Activated T-cell treated with anti-CD3 and anti-CD28 coated beads, Interleukin-2, amount 50 U/mL, for 24 hours (primary cell): ENCODE measurements at regions not wholly inside any gene's neighbourhood (a gene's known extent, or its start where the extent isn't known, plus 50 kb on each side); places are given as distances from the start of the nearest gene placed in this dataset.

Source experiments
- DNase-seq: peaks from one replicate; pipeline ENCODE4 v3.0.0-alpha.2; 2020
- H3K27ac Mint-ChIP-seq: 2 replicates; pipeline ENCODE4 v1.8.0; 2020; ENCODE audit warnings: mild to moderate bottlenecking, mixed read lengths
- H3K27me3 Mint-ChIP-seq: 2 replicates; pipeline ENCODE4 v1.8.0; 2020; ENCODE audit warnings: mixed read lengths
- H3K36me3 Mint-ChIP-seq: 2 replicates; pipeline ENCODE4 v1.8.0; 2020; ENCODE audit warnings: low read depth, mixed read lengths
- H3K4me1 Mint-ChIP-seq: 2 replicates; pipeline ENCODE4 v1.8.0; 2020; ENCODE audit warnings: low read depth, mixed read lengths
- H3K4me3 Mint-ChIP-seq: 2 replicates; pipeline ENCODE4 v1.8.0; 2020; ENCODE audit warnings: mild to moderate bottlenecking, moderate library complexity, mixed read lengths
- H3K9me3 Mint-ChIP-seq: 2 replicates; pipeline ENCODE4 v1.8.0; 2020; ENCODE audit warnings: mixed read lengths

GRCh38 chr15:46786590-46787285 is 930.6 kb upstream of the SEMA6D start:
- H3K4me3 Mint-ChIP-seq, result no peak overlapping the region
- H3K27me3 Mint-ChIP-seq, result no peaks in the 10 kb centered on the region
- peaks cover 5% of the 10 kb centered on the region for H3K9me3 Mint-ChIP-seq
- H3K4me1 Mint-ChIP-seq, result no peaks in the 10 kb centered on the region
- no peaks in the 10 kb centered on the region for H3K36me3 Mint-ChIP-seq
- no peak for DNase-seq
- H3K27ac Mint-ChIP-seq, result no peak overlapping the region

GRCh38 chr15:46795685-46796084 is 921.6 kb upstream of the SEMA6D start:
- DNase-seq, result no peak
- Mint-ChIP-seq H3K27ac (no peak overlapping the region), H3K27me3 (no peaks in the 10 kb centered on the region), H3K4me1 (no peaks in the 10 kb centered on the region), H3K36me3 (no peaks in the 10 kb centered on the region), H3K4me3 (no peak overlapping the region), H3K9me3 (peaks cover 18% of the 10 kb centered on the region)

DNA sequence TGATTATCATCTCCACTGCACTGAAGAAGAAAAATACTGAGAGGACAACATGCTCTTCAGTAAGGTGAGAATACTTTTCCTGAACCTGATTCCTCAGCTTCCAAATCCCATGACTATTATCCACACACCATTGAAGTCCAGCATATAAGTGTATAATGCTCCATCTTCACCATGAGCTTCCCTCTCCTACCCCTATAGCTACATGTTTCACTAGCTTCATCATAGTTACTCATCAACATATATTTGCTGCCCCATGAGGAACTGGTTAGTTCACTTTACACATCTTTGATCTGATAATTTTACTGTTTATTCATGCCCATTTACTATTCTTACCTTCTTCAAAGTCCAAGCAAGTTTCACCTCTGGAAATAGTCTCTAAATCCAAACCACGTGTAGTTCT is 908.5 kb upstream of the SEMA6D start:
- Mint-ChIP-seq H3K9me3 (peaks cover 12% of the 10 kb centered on the region), H3K27me3 (no peaks in the 10 kb centered on the region), H3K4me3 (no peak overlapping the region), H3K36me3 (no peaks in the 10 kb centered on the region), H3K27ac (no peak overlapping the region), H3K4me1 (no peaks in the 10 kb centered on the region)
- DNase-seq, result no peak

DNA sequence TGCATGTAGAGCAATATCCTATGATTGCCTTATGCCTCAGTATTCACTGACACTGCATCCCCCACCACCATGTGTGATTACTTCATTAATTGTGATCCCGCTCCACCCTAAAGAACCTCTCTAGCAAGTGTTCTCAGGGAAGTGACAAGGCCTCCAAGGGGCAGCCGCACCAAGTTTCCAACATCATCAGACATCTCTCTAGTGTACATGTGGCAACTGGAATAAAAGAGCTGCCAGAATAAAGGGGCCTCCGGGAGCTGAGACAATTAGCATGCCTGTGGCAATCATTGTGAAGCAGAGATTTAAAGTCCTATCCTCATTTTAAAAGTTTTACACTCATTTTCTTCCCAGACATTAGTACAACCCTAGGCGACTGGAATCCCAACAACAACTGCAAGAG is 902.1 kb upstream of the SEMA6D start:
- H3K4me3 Mint-ChIP-seq, result no peak overlapping the region
- H3K4me1 Mint-ChIP-seq, result no peaks in the 10 kb centered on the region
- H3K27me3 Mint-ChIP-seq, result no peaks in the 10 kb centered on the region
- no peaks in the 10 kb centered on the region for H3K36me3 Mint-ChIP-seq
- no peak for DNase-seq
- no peak overlapping the region for H3K27ac Mint-ChIP-seq
- peaks cover 14% of the 10 kb centered on the region for H3K9me3 Mint-ChIP-seq

GRCh38 chr15:46815765-46816164 is 901.5 kb upstream of the SEMA6D start:
- no peak for DNase-seq
- H3K27me3 Mint-ChIP-seq, result no peaks in the 10 kb centered on the region
- H3K9me3 Mint-ChIP-seq, result peaks cover 14% of the 10 kb centered on the region
- H3K4me3 Mint-ChIP-seq, result no peak overlapping the region
- H3K36me3 Mint-ChIP-seq, result no peaks in the 10 kb centered on the region
- H3K4me1 Mint-ChIP-seq, result no peaks in the 10 kb centered on the region
- no peak overlapping the region for H3K27ac Mint-ChIP-seq

DNA sequence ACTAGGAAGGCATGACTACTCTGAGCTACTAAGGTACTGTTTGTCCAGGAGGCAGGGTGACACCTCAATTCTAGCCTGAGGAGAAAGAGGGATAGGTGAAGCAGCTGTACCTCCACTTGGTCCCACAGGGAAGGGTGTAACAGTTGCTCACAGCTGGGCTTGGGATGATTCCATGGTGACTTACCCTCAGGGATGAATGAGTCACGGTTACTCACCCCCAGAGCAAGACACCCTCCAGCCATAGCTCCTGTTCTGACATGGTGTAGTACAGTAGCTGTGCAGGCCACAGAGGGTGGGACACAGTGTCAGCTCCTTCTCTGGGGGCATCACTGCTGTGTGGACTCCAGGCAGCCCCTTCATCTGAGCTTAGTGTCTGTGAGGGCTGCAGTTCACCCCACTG is 868.6 kb upstream of the SEMA6D start:
- no peak for DNase-seq
- Mint-ChIP-seq H3K9me3 (peaks cover 16% of the 10 kb centered on the region), H3K27ac (no peak overlapping the region), H3K4me1 (no peaks in the 10 kb centered on the region), H3K4me3 (no peak overlapping the region), H3K36me3 (no peaks in the 10 kb centered on the region), H3K27me3 (no peaks in the 10 kb centered on the region)

DNA sequence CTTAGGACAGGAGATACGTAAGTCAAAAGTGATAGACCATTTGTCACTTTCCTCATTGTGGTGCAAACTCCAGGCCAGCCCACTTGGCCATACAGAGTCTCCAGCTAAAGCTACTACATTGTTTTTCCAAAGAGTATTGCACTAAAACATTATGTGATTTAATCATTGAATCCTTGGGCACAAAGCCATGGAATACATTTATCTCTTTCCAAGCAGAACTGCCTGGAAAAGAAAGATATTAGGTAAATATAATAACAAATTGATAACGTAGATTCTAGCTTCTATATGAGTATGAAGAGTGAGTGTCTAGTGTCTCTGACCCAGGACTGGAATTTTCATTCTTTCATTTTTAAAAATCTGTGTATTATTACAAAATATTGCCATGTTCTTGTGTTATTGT is 863.7 kb upstream of the SEMA6D start:
- H3K27ac Mint-ChIP-seq, result no peak overlapping the region
- H3K4me3 Mint-ChIP-seq, result no peak overlapping the region
- no peak for DNase-seq
- H3K27me3 Mint-ChIP-seq, result no peaks in the 10 kb centered on the region
- no peaks in the 10 kb centered on the region for H3K4me1 Mint-ChIP-seq
- peaks cover 14% of the 10 kb centered on the region for H3K9me3 Mint-ChIP-seq
- H3K36me3 Mint-ChIP-seq, result no peaks in the 10 kb centered on the region

DNA sequence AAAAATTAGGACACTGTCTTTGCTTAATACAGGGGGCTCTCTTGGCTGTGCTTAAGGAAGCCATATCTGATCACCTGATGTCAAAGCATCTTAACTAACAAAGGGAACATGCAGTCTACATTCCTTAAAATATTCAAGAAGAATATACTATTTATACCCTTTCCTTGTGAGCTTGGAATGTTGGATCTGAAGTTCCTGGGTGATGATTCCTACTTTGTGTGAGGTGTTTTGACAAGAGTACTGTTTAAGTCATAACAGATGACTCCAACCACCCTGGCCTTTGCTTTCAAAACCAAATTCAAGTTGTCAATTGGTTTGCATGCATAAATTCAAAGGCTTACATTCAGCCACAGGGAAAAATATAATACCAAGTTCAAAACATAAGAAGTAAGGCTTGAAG is 862.7 kb upstream of the SEMA6D start:
- H3K4me1 Mint-ChIP-seq, result no peaks in the 10 kb centered on the region
- H3K36me3 Mint-ChIP-seq, result no peaks in the 10 kb centered on the region
- no peak for DNase-seq

GRCh38 chr15:46855388-46855787 is 861.9 kb upstream of the SEMA6D start:
- no peaks in the 10 kb centered on the region for H3K27me3 Mint-ChIP-seq
- peaks cover 7% of the 10 kb centered on the region for H3K9me3 Mint-ChIP-seq
- no peak overlapping the region for H3K27ac Mint-ChIP-seq
- no peak for DNase-seq
- no peak overlapping the region for H3K4me3 Mint-ChIP-seq
- no peaks in the 10 kb centered on the region for H3K36me3 Mint-ChIP-seq
- H3K4me1 Mint-ChIP-seq, result no peaks in the 10 kb centered on the region

More for the DNA sequence above, 862.7 kb upstream of the SEMA6D start:
- Mint-ChIP-seq H3K27me3 (no peaks in the 10 kb centered on the region), H3K4me3 (no peak overlapping the region), H3K27ac (no peak overlapping the region), H3K9me3 (peaks cover 10% of the 10 kb centered on the region)

DNA sequence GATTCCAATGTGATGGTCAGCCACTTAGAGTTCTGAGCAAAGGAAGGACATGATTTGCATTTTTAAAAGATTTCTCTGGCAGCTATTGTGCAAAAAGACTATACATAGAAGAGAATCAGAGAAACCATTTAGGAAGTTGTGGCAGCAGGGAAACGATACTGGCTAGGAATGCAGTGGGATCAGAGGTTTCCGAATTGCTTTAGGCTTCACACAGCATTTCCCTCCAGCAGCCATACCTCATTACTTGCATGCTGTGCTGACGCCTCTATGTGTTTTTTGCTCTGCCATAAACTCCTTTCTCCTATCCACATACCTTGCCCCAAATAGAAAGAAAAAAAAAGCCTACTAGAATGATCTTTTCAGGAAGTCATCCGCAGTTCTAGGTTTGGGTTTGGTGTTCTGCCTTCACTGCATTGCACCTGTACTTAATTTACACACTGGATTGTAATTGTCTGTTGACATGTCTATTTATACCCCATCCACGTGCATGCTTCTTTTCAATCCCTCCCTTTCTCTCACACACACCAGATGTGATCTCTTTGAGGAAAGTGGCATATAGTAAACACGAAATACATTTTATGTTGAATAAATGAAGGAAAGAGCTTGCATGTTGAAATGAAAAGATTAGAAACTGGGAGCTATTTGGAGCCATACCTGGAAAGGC is 860.3 kb upstream of the SEMA6D start:
- Mint-ChIP-seq H3K36me3 (no peaks in the 10 kb centered on the region), H3K27ac (no peak overlapping the region), H3K9me3 (peaks cover 3% of the 10 kb centered on the region), H3K4me1 (no peaks in the 10 kb centered on the region), H3K27me3 (no peaks in the 10 kb centered on the region), H3K4me3 (no peak overlapping the region)
- DNase-seq, result no peak

DNA sequence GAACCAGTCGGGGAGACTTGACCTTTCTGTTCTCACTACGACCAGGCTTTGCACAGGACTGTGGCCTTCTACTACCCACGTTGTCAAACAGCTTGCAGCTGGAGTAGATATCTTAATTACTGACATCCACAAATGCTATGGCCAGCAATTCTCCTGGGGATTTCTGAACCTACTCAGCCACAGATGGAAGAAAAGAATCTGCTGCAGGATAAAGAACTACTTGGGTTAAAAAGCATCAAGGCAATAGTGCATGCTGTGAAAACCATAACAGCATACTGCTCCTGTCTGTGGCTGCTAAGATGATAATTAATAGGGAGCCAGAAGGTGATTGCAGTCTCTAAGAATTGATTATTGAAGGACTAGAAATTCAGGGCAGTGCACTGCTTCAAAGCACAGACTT is 859.2 kb upstream of the SEMA6D start:
- H3K4me1 Mint-ChIP-seq, result no peaks in the 10 kb centered on the region
- no peaks in the 10 kb centered on the region for H3K27me3 Mint-ChIP-seq
- H3K4me3 Mint-ChIP-seq, result no peak overlapping the region
- H3K36me3 Mint-ChIP-seq, result no peaks in the 10 kb centered on the region
- DNase-seq, result no peak
- H3K9me3 Mint-ChIP-seq, result peaks cover 5% of the 10 kb centered on the region
- no peak overlapping the region for H3K27ac Mint-ChIP-seq

DNA sequence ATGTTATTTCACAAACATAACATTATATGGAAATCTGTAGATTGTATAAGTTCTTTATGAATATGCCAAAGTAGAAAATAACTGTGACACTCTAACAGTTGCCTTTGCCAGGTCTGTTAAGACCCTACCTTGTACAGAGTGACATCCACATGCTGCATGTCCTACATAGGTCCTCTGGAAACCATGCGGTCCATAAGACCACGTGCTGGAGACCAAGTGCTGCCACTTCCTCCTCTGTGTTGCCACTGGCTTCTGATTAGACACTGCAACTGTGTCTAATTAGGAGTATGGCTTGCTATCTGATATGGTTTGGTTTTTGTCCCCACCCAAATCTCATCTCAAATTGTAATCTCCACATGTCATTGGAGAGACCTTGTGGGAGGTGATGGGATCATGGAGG is 855.5 kb upstream of the SEMA6D start:
- H3K9me3 Mint-ChIP-seq, result peaks cover 2% of the 10 kb centered on the region
- H3K27me3 Mint-ChIP-seq, result no peaks in the 10 kb centered on the region
- no peaks in the 10 kb centered on the region for H3K36me3 Mint-ChIP-seq
- no peaks in the 10 kb centered on the region for H3K4me1 Mint-ChIP-seq
- no peak overlapping the region for H3K4me3 Mint-ChIP-seq
- no peak for DNase-seq
- H3K27ac Mint-ChIP-seq, result no peak overlapping the region

- H3K4me3 Mint-ChIP-seq, result no peak overlapping the region
These were observed 852.1 kb upstream of the SEMA6D start for GRCh38 chr15:46865155-46865554.

DNA sequence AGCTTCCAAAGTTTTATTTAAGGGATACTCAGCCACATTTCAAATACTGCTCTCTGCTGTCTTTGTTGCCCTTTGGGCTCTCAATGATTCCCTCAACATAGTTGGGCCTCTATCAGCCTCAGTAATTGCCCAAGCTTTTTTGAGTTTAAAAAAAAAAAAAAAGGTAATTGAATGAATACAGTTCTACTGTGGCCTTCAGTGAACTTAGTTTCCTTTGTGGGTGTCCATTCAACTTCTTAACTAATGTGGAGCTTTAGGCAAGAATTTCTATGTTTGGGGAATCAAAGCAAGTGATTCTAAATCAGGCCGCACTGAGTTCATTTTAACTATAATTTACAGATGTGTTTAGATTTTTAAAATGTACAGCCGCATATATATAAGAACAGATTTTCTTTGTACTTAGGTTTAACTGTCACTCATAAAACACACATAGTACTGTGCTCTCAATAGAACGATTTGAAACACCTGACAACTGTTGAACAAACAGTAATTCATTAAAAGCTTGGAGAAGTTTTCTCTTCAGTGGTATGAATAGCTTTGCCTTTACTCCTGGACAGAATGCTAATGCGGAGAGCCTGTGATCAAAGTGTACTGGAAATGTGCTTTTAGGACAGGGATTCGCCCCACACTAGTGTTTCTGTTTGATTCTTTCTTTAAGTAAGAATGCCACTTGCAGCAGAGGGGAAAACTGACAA is 844.9 kb upstream of the SEMA6D start:
- no peak for DNase-seq
- H3K27me3 Mint-ChIP-seq, result no peaks in the 10 kb centered on the region
- peaks cover 6% of the 10 kb centered on the region for H3K9me3 Mint-ChIP-seq
- no peaks in the 10 kb centered on the region for H3K36me3 Mint-ChIP-seq
- no peak overlapping the region for H3K4me3 Mint-ChIP-seq
- no peaks in the 10 kb centered on the region for H3K4me1 Mint-ChIP-seq
- H3K27ac Mint-ChIP-seq, result no peak overlapping the region

More at GRCh38 chr15:46865155-46865554, 852.1 kb upstream of the SEMA6D start:
- no peaks in the 10 kb centered on the region for H3K4me1 Mint-ChIP-seq
- no peak overlapping the region for H3K27ac Mint-ChIP-seq
- peaks cover 2% of the 10 kb centered on the region for H3K9me3 Mint-ChIP-seq
- no peak for DNase-seq
- no peaks in the 10 kb centered on the region for H3K36me3 Mint-ChIP-seq
- H3K27me3 Mint-ChIP-seq, result no peaks in the 10 kb centered on the region

GRCh38 chr15:46872981-46873330 is 844.3 kb upstream of the SEMA6D start:
- Mint-ChIP-seq H3K4me3 (no peak overlapping the region), H3K27me3 (no peaks in the 10 kb centered on the region), H3K4me1 (no peaks in the 10 kb centered on the region), H3K36me3 (no peaks in the 10 kb centered on the region), H3K27ac (no peak overlapping the region), H3K9me3 (peaks cover 8% of the 10 kb centered on the region)
- DNase-seq, result no peak
